Osteoblast (primary cell): ENCODE measurements at regions not wholly inside any gene's neighbourhood (a gene's known extent, or its start where the extent isn't known, plus 50 kb on each side); places are given as distances from the start of the nearest gene placed in this dataset.

Source experiments
- DNase-seq: peaks from one replicate; pipeline ENCODE4 v3.0.0; 2011; ENCODE audit warnings: low spot score, mixed read lengths; ENCODE audit not compliant: insufficient read length; ENCODE audit errors: missing footprints
- H2AFZ ChIP-seq: 2 replicates; pipeline ENCODE4 v1.6.0; 2011; ENCODE audit warnings: mild to moderate bottlenecking, low read length
- H3K27ac ChIP-seq: 2 replicates; pipeline ENCODE4 v1.5.1; 2011; ENCODE audit warnings: mild to moderate bottlenecking, low read depth, low read length, moderate library complexity
- H3K27me3 ChIP-seq: 2 replicates; pipeline ENCODE4 v1.6.0; 2012; ENCODE audit warnings: mild to moderate bottlenecking, control low read depth, inconsistent platforms, low read length, moderate library complexity; ENCODE audit not compliant: insufficient read depth
- H3K36me3 ChIP-seq: 2 replicates; pipeline ENCODE4 v1.5.1; 2011; ENCODE audit warnings: mild to moderate bottlenecking, low read length, control low read depth, moderate library complexity; ENCODE audit not compliant: insufficient read depth
- H3K4me1 ChIP-seq: 2 replicates; pipeline ENCODE4 v1.5.1; 2011; ENCODE audit warnings: mild to moderate bottlenecking, low read length, control low read depth, moderate library complexity; ENCODE audit not compliant: insufficient read depth
- H3K4me2 ChIP-seq: 2 replicates; pipeline ENCODE4 v1.6.0; 2011; ENCODE audit warnings: mild to moderate bottlenecking, low read length; ENCODE audit not compliant: insufficient read depth
- H3K4me3 ChIP-seq: fragments of 200-600 bp; sonication (generic); 3 replicates; pipeline ENCODE4 v1.5.1; 2012; ENCODE audit warnings: mild to moderate bottlenecking, low read length, inconsistent platforms; ENCODE audit not compliant: insufficient read depth
- H3K79me2 ChIP-seq: 2 replicates; pipeline ENCODE4 v1.6.0; 2012; ENCODE audit warnings: mild to moderate bottlenecking, low read length, control low read depth, inconsistent platforms; ENCODE audit not compliant: insufficient read depth
- H3K9me3 ChIP-seq: 2 replicates; pipeline ENCODE4 v1.5.1; 2011; ENCODE audit warnings: low read depth, low read length, control low read depth
- H4K20me1 ChIP-seq: 2 replicates; pipeline ENCODE4 v1.6.0; 2012; ENCODE audit warnings: mild to moderate bottlenecking, low read length, control low read depth; ENCODE audit not compliant: insufficient read depth
- CTCF ChIP-seq: IDR thresholded peaks from 2 replicates; pipeline ENCODE4 v1.5.1; 2011; ENCODE audit warnings: mild to moderate bottlenecking, low read depth, low read length, moderate library complexity; ENCODE audit errors: extremely low read depth

DNA sequence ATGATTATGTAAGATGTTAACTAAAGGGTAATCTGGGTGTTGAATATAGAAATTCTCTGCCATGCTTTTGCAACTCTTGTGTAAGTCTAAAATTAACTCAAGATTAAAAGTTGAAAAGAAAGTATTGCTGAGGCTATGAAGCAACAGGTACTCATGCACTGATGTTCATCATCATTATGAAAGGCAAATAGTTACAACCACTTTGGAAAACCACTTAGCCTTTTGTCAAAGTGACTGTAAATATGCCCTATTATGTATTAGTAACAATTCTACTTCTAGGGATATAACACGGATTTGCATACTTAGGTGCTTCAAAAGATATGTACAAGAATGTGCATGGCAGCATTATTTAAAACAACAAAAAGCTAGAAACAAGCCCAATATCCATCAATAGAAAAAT, 227.8 kb upstream of the CXXC4 start:
- no peaks in the 10 kb centered on the region for H3K27me3 ChIP-seq

GRCh38 chr4:104726002-104726401, 231.3 kb upstream of the CXXC4 start:
- H3K9me3 ChIP-seq = no peaks in the 10 kb centered on the region
- no peak overlapping the region for H3K4me3 ChIP-seq
- peak; percentile 3 for DNase-seq
- H3K27ac ChIP-seq = no peak overlapping the region
- no peak overlapping the region for H3K4me2 ChIP-seq
- H3K36me3 ChIP-seq = no peaks in the 10 kb centered on the region
- H3K27me3 ChIP-seq = no peaks in the 10 kb centered on the region
- no peak overlapping the region for H2AFZ ChIP-seq
- H3K79me2 ChIP-seq = no peaks in the 10 kb centered on the region
- TF ChIP-seq CTCF = no peak
- H4K20me1 ChIP-seq = no peaks in the 10 kb centered on the region
- H3K4me1 ChIP-seq = no peaks in the 10 kb centered on the region

More for the DNA sequence above, 227.8 kb upstream of the CXXC4 start:
- Histone ChIP-seq H2AFZ (no peak overlapping the region), H4K20me1 (no peaks in the 10 kb centered on the region), H3K27ac (no peak overlapping the region), H3K4me2 (no peak overlapping the region), H3K36me3 (no peaks in the 10 kb centered on the region), H3K9me3 (no peaks in the 10 kb centered on the region), H3K4me1 (no peaks in the 10 kb centered on the region), H3K4me3 (no peak overlapping the region), H3K79me2 (no peaks in the 10 kb centered on the region)
- TF ChIP-seq CTCF = no peak
- no peak for DNase-seq

DNA sequence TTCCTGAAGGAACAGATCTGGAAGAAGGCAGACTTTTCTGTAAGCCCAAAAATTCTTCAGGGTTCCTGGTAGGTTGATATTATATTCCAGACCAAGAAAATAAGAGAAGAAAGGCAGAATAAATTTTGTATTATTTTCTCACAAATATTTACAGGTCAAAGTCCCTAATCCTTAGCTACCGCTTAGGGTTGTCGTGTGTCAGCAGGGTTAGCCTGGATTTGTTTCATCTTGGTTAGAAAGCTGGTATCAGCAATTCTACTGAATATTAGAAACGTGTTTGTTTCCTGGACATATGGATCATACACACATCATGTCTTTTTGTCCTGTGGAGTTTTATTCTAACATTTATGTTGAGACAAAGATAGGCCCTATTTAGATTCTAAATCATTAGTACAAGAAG, 232.9 kb upstream of the CXXC4 start:
- no peaks in the 10 kb centered on the region for H3K4me1 ChIP-seq
- no peaks in the 10 kb centered on the region for H3K27me3 ChIP-seq
- DNase-seq = no peak
- no peaks in the 10 kb centered on the region for H4K20me1 ChIP-seq
- no peaks in the 10 kb centered on the region for H3K9me3 ChIP-seq
- H3K27ac ChIP-seq = no peak overlapping the region
- H3K4me2 ChIP-seq = no peak overlapping the region
- H2AFZ ChIP-seq = no peak overlapping the region
- H3K79me2 ChIP-seq = no peaks in the 10 kb centered on the region
- TF ChIP-seq CTCF = no peak
- H3K4me3 ChIP-seq = no peak overlapping the region
- no peaks in the 10 kb centered on the region for H3K36me3 ChIP-seq

- no peak for TF ChIP-seq CTCF
- Histone ChIP-seq H3K4me2 (no peak overlapping the region), H3K4me1 (no peaks in the 10 kb centered on the region), H3K9me3 (no peaks in the 10 kb centered on the region), H3K4me3 (no peak overlapping the region), H2AFZ (no peak overlapping the region), H3K36me3 (no peaks in the 10 kb centered on the region), H4K20me1 (no peaks in the 10 kb centered on the region), H3K27me3 (no peaks in the 10 kb centered on the region), H3K79me2 (no peaks in the 10 kb centered on the region), H3K27ac (no peak overlapping the region)
- DNase-seq = no peak
These were observed 233.9 kb upstream of the CXXC4 start for GRCh38 chr4:104728380-104729122.
